ENCODE measurements at regions not wholly inside any gene's neighbourhood (a gene's known extent, or its start where the extent isn't known, plus 50 kb on each side); places are given as distances from the start of the nearest gene placed in this dataset.

DNA sequence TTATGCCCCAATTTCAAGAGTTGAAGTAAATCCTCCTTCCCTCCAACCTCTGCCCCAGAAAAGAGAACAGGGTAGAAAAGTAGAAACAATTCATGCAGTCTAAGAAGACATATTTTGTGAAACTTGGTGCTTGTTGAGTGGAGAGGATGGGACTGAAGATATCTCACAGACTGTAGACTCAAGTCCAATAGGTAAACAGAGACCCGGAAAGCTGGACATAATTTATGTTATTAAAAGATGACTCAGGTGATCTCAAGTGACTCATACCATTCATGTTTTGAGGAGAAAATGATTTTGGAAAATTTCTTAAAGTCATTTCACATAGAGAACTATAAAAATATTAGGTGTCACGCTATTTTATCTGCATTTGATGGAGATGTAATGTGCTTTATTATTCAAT, 203.1 kb upstream of the SOX9 start:
- no peak for DNase-seq

DNA sequence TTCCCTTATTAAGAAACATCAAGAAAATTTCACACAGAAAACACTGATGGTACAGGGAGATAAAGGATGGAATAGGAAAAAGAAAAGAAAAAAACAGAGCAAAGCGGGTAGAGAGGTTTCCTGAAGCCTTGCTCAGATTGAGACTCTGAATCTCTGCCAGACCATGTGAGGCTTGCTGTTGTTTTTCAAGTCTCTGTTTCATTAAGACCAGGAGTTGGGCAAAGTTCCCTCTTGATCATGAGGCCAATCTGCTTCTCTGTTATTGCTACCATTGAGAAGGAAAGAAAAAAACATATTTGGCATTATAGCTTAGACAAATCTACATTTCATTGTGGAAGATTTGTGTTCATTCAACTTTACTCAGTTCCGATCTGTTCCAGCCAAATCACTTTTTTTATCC, 201.6 kb upstream of the SOX9 start:
- no peak for DNase-seq

DNA sequence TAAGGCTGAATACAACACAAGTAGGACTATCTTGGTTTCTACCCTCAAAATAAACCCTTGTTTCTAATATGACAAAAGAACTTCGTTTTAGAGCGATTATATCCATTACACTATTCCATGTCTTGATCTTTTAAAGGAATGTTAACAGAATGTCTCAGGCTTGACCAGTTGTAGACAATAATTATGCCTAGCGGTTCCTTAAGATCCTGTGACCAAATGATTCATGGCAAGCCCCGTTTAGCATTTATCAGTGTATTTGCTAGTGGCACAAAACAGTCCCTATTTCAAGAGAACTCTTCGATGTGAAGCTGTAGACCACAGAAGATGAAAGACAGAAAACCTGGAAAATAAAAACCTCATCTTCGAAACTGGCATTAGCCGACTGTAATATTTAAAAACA, 200.9 kb upstream of the SOX9 start:
- DNase-seq = no peak

DNA sequence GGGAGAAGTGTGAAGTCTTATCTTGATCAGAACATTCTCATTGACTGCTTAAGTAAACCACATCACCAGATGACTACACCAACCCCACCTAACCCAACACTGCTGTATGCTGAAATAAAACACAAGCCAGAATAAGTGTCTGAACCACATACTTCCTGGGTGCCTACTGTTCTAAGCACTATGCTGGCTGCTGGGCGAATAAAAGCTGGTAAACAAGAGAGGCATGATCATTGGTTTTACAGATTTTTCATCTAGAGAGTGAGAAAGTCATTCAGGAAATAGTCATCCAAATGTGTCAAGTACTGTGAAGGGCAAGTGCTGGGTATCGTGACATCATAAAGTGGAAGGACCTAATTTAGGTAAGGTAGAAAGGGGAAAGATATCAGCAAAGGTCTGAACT, 199.0 kb upstream of the SOX9 start:
- no peak for DNase-seq

DNA sequence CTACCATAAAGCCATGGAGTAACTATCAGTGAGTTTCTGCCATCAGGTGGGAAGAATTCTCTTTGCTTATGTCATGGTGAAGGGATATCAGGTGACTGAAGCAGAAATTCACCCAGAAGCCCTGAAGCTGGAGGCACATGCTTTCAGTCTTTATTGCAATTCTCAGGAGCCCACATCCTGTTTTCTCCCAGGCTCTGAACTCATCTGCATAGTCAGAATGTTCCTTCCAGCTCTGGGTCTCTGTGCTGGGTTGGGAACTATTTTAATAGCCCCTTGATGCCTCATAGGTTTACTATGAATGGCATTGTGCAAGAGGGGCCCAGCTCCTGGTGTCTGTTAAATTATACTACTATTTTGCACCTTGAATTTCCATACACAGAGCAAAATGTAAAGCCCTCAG, 198.4 kb upstream of the SOX9 start:
- DNase-seq = no peak

DNA sequence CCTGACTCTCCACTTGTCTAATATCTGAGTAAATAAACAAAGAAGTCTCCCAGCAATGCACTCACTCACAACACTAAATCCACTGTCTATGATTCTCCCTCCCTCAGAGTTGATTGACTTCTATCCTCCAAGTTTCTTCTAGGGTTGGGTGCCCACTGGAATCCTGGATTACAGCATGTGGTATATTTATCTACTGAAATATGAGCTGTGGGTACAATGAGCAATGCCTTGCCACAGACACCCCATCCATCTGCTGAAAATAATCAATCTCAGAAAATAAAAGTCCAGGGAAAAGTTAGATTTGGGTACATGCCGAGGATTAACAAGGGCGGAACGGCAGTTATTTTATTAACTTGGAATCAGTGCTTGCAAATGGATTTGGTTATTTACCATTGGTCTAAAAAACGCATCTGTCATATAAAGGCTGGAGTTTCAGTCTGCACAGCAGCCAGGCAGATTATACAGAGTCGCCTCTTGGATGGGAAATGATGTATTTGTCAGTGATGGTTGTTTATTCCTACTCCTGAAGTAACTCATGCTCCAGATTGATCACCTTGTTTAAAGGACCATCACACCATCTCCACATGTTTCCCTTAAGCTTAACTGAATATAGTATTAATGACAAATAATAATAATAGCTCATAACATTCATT, 193.9 kb upstream of the SOX9 start:
- DNase-seq = no peak

DNA sequence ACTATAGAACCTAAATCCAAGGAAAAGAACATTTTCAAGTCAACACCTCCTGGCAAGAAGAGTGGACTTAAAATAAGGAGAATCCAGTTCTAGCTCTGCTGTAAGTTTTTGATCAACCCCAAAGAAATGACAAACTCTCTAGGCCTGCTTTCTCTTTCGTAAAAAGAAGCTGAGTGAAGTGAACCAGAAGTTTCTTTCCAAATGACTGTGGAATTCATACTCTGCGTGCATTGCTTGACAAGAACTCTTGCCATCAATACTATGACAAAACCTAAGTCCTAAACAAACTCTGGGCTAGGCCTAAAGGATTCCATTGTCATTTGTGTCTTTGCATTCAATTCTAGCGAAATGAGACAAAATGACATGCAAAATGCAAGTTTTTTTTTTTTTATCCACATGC, 187.5 kb upstream of the SOX9 start:
- no peak for DNase-seq

DNA sequence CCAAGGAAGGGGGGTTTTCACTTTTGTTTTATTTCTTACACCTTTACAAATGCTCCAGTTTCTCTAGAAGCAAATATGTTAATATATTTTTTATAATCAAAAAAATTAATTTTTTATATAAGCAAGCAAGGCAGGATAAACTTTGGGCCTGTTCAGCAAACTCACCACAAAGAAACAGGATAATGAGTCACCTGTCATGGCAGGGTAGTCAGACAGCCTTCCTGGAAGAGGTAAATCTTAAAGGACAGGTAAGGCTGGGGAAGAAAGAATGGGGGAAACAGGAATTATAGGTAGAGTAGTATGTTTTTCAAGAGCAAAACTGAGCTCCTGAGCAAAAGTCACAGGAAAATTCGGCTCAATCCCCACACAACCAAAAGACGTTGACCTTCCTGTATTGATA, 186.3 kb upstream of the SOX9 start:
- no peak for DNase-seq

DNA sequence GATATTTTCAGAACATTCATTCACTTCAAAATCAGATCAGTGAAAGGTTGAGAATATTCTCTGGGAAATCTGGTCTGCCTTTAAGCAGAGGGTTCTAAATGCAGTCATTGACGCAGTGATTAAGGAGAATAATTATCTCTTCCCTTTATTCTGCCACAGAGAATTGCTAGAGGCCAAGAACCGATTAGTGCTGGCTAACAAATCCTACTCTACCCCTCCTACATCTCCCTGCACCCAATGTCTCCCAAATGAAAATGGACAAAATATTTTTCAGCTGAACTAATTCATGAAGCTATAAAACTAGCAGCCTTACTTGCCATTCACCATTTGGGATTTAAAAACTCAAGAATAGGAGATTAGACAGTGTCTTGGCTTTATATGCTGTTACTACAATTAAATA, 185.5 kb upstream of the SOX9 start:
- DNase-seq = no peak

DNA sequence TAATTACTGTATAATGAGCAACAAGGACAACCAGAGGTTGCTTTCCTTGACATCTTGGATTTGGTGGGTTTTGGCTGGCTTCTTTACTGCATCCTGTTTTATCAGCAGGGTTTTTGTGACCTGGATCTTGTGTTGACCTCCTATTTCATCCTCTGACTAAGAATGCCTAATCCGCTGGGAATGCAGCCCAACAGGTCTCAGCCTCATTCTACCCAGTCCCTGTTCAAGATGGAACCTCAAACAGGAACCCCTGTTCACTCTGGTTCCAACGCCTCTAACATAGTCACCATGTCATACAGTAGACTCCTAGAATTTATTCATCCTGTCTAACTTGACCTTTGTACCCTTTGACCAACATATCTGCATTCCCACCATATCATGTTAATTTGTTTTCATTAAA, 183.8 kb upstream of the SOX9 start:
- DNase-seq = no peak

DNA sequence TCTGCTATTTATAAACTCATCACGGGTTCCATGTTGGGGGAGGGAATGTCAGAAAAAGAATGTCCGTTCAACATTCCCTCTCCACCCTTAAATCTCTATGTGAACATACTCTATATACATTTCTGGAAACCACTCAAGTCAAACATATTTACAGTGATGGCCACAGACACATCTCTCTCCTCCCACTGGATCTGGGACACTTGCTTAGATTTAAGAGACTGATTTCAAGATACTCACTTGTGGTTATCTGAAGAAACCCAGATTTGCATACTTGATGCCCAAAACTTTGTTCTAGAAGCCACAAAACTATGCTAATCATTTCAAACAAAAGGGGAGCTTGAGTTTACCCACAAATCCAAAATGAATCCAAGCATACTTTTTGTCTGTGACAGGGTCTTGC, 182.9 kb upstream of the SOX9 start:
- no peak for DNase-seq

DNA sequence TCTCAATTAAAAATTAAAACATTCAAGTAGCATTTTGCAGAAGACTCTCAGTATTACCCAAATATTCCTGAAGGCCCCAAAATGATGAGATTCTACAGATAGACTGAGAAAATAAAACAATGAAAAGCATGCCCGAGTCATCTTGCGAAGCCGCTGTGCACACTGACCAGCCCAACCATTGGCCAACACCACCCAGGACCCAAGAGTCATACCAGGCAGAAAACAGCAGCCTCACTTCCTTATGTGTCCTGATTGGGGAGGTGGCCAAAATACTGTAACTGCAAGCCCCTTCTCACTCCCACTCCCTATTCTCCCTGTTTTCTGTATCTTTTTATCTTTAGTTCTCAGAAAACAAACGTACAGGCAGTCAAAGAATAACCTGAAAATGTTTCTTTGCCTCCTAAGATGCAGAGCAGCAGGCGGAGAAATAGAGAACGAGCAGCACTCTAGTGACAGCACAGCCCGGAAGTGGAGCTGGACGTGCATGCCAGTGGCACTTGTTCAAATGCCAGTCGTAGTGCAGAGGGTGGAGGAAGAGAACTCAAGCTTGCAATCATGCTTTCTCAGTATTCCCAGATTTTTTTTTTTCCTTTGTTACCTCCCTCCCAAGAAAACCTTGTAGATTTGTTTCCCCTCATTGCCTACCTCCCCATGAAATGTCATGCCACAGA, 182.3 kb upstream of the SOX9 start:
- DNase-seq = no peak

DNA sequence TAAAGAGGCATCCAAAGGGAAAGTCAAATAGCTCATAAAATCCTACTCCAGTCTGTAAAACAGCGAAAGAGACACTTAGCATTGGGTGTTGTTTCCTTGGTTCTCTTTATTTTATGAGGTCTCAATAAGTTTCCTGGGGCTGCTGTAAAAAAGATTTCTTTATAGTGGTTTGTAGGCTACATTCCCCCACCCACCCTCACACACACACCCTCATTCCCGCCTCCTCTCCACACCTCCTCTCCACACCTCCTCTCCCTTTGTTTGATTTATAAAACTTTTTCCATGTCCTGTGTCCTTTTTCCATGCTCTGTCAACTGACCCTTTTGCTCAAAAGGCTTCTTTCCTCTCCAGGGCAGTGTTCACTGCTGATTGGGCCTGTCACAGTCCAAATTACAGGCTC, 178.9 kb upstream of the SOX9 start:
- no peak for DNase-seq

DNA sequence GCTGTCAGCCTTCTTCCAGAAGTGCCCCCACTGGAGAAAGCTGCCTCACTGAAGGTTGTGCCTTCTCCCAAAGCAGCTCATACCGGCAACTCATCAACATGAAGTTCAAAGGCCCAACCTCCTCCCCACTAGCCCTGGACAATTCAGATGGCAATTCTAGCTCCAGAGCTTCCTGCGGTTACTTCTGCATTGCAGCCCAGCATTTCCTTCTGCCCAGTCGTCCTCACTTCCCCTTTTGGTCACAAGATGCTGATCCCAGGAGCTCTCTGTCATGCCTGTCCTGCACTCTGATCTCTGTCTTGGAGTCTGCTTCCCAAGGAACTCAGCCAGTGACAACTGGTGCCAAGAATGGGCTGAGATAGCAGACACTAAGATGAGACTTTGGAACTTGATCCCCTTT, 178.2 kb upstream of the SOX9 start:
- no peak for DNase-seq

DNA sequence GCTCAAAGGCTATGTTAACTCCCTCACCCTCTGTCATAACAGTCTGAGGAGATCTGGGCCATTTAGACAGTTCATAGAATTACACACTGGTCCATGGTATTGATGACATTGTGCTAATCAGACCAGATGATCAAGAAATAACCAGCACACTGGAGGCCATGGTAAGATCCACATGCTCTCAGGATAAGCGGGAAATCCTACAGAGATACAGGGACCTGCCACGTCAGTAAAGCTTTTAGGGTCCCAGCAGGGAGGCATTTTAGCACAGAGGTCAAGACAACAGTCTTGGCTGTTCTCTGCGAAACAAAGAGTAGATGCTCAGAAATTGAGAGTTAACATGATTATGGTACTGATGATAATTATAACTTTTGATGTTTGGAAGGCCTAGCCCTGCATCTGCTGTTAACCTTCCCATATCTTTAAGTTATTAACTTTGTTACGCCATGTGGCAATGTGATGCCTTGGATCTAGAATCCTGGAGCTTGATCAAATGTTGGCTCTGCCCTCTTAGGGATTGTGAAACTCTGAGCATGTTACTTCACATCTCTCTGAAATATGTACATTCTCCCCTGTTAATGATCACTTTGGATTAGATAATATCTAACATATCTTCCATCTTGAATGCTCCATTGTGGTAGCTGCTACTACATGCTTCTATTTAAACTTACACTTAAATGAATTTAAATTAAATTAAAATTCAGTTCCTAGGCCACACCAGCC, 172.0 kb upstream of the SOX9 start:
- DNase-seq = no peak

DNA sequence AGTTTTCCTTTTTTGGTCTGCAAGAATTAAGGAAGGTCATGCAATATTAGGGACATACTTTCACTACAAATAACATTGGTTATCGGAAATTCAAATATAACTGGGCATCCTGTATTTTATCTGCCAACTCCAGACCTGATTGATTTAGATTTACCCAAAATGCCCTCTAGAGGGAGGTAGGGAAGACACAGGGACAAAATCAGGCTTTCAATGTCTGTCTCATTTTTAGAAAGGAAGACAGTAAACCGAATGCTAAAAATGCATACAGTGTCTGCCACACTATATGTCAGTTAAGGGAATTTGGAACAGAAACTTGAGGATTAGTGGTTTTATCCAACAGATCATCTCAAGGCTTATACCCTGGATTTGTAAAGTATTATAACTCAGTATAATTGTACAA, 161.7 kb upstream of the SOX9 start:
- no peak for DNase-seq

DNA sequence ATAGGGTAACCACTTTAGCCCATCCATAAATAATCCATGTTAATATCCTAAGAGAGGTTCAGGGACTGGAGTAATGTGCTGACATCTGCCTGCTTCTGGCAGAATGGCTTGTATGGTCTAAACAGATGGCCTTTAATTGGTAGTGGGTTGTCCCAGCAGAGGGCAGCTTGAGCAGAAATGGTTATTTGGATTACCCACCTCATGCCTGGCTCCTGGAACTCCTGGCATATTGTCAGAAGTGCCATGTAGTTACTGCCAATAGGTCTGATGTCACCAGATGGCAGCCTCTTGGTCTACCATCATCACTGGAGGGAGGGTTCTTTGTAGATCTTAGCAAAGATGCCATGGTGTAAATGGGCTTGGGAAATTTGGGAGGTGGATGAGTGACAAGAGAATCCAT, 157.5 kb upstream of the SOX9 start:
- DNase-seq = no peak

DNA sequence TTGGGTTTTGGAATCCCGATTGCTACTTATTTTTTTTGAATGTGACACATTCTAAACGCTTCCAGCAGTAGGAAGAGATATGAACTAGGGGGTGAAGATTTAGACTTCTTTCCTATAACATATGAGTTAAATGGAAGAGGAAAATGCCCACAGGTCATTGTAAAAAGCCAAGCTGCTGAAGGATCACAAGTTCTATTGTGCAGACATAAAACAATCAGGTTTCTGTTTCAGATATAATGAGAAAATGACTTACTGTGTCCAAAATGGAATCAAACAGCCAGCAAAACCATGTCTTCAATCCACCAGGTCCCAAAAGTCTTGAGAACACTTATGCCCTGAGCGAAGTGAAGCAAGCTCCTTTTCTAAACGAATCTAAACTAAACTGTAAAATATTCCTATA, 157.0 kb upstream of the SOX9 start:
- no peak for DNase-seq

DNA sequence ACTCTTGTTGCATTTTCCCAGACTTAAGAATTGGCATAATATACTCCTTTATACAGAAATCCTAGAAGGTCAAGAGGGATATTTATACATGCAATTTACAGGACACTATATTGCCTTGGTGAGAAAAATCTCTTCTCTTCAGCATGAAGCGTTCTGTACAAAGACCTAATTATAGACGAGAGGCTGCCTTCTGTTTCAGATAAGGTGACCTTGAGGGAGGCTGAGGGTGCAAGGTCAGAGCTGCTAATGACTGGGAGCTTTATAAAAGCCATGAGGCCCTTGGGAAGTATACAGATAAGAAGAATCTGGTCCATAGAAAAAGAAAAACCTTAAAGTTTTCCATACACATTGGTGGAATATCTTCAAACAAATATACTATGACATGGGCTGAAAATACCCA, 156.3 kb upstream of the SOX9 start:
- no peak for DNase-seq

DNA sequence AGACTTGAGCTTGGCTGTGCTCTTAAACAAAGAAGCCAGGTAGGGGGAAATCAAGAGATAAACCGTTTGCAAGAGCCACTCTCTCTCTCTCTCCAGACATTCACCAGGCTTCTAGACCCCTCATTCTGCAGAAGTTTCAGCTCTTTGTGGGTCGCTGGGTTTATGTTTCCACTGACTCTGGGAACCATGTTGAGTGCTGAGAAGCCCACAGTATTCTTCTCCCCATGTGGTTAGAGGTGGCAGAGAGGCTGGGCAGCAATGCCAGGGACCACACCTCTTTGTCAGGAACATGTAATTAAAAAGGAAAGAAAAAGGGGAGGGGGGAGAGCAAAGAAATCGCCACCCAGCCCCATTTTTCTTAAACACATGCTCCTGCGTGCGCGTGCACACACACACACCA, 154.8 kb upstream of the SOX9 start:
- DNase-seq = no peak

DNA sequence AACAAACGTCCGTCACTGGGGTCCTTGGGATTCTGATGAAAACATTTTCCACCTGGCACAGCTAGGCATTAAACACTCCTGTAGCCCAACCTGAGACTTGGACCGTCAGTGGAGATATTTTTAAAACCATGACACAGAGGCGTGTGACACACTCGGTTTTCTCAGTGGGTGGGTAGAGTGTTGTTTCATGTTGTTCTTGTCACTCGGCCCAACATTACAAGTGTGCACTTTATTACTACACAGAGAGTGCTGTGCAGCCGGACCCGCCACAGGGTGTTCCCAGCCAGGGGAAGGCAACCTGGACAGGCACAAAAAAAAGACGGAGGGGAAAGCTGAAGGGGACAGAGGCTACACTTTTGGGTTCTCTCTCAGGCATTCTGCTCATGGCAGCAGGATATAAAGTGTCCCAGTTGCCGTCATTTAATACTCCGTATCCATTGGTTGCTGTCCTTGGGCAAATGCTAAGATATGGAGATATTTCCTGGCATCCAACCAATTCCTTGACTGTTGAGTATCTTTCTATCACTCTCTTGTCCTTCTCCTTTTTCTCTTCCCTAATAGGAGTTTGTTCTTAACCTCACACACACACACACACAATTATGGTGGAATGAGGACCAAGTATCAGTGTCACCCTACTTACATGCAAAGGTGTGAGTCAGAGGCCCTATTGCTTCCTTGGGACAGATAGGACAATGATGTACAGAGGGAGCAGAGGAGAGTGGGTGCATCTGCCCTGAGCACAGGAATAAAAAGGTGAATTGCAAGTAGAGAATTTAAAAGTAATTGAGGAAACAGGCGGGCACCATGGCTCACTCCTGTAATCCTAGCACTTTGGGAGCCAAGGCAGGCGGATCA, 154.1 kb upstream of the SOX9 start:
- DNase-seq = no peak

DNA sequence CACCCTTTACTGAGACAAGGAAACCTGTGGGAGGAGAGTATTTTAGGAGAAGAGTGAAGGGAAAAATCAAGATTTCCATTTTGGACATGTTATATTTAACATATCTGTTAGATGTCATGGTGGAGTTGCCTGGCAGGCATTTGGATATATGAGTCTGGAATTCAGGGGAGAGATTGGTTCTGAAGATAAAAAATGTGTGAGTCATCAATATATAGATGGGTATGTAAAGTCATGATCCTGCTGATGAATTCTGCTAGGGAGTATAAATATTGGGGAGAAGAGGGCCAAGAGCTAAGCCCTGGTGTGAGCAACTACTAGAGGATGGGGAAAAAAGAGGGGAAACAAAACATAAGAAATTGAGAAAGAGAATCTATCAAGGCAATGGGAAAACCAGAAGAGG, 151.3 kb upstream of the SOX9 start:
- no peak for DNase-seq

DNA sequence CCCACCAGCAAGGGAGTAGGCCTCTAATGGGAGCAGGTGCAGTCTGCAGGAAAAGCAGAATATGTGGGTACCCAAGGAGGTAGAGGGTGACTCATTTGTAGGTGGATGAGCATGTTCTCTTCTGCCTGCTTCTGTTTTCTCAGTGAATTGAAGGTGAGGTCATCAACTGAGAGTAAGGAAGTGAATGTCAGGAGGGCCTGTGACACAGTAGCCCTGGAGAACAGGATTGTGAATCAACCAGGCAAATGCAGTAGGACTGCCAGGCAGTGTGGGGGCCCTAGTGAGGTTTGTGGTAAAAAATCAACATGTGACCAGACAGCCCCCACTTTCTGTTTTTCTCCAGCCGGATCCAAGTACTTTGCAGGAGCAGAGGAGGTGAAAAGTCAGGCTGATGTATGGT, 150.5 kb upstream of the SOX9 start:
- no peak for DNase-seq

DNA sequence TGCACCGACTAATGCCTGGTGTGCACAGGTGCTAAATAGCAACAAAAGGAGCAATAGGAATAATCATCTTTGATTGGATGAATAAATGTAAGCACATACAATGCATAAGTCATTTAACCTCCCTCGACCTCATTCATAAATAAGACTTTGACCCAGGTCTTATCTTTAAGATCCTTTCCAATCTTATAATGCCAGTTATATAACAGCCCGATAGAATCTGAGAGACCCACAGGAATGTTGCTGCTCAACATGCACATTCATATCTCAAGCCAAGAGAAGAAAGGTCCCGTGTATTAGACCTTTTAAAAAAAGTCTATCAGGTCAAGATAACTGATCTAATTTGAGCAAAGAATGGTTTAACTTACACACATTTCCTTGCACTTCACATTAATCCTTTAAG, 146.8 kb upstream of the SOX9 start:
- no peak for DNase-seq

Data from NCI-H1436 treated with DMSO at 0.1 percent for 48 hours (cell line).